HG02870 (cell line): ENCODE measurements at regions not wholly inside any gene's neighbourhood (a gene's known extent, or its start where the extent isn't known, plus 50 kb on each side); places are given as distances from the start of the nearest gene placed in this dataset.

Source experiments
- ATAC-seq: cut with Tn5 transposase; IDR thresholded peaks from one replicate; pipeline ENCODE4 v1.9.1; 2021; ENCODE audit warnings: mild to moderate bottlenecking, moderate library complexity; ENCODE audit not compliant: unreplicated experiment

DNA sequence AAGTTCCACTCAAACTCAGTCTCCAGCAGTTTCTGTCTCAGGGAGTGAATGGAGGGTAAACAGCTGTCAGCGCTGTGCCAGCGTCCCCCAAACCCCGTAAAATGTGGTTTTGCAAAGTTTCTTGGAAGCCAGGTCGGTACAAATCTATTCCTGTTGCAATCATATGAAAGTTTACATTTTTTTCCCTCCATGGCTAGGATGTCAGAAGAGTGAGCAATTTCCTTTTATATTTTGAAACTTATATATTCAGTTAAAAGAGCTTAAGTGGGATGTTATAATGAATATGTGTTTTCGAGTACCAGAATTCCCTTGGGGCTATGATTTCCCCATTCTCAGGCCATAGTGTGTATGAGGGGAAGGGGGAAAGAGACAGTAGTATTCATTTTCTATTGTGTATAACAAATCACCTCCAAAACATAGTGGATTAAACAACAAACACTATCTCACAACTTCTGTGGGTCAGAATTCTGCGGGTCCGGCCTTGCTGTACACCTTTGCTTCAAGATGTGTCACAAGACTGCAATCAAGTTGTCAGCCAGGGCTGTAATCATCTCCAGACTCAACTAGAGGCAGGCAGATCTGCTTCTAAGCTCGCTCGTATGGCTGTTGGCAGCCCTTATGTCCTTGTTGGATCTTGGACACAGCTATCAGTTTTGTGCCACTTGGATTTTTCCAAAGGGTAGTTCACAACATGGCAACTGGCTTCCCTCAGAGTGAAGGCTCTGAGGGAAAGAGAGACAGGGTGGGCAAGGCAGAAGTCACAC lies 107.4 kb downstream of the SNX18 start:
- ATAC-seq, result no peak

DNA sequence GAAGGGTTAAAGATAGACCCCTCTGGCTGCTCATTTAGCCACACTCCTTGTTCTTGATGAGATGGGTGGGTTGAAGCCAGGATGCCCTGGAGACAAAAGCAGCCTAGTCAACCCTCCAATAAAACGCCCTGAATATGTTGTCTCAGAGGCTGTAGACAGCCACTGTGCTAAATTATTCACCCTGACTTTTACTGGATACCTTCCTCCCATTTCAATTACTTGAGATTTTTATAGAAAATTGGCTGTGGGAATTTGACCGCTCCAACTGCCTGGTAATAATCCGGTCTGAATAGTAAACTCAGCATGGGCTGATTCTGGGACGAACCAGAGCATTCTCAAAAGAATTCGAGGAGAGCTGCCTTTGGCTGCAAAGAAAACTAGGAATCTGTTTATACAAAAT lies 104.2 kb downstream of the SNX18 start:
- no peak for ATAC-seq

DNA sequence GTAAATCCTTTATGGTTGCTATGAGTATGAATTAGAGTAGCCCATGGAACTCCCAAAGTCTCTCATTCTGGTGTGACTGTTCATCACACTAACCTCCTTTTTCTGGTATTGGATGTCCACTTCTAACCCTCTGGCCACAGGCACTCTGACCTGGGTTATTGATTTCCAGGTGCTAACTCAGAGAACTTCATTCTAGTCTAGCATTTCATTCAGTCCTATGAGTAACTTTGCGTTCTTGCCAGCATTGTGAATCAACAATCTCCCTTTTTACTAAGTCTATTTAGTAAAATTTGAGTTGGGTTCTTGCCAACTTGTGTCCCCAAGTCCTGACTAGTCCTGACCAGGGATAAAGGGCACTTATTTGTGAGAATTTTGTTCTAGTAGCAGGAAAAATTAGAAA lies 103.5 kb downstream of the SNX18 start:
- no peak for ATAC-seq

DNA sequence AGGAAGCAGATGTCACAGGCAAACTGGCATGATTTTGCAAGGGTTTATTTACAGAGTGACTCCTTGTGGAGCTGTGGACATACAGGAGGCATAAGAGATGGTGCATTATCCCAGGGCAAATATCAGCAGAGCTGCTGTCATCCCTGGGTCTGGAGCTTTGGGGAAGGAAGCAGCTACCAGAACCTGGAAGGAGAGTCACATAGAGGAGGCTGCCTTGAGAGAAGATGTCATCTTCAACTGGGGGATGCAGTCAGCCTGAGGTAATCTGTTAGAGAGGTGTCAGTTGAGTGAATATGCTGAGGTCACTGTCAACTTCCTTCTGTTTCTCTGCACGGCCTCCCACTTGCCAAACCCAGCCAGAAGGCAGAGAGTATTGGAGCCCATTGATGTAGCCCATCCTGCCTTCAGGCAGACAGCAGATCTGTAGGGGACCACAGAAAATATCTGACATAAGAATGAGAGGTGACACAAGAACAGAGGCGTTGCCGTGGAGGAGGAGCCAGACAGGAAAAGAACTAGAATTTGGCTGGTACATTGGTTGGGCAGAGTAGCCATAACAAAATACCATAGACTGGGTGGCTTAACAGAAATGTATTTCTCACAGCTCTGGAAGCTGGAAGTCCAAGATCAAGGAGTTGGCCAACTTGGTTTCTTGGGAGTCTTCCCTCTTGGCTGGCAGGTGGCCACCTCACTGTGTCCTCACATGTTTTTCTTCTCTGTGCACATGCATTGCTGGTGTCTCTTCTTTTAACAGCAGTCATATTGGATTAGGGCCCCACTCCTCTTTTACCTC lies 102.8 kb downstream of the SNX18 start:
- no peak for ATAC-seq

DNA sequence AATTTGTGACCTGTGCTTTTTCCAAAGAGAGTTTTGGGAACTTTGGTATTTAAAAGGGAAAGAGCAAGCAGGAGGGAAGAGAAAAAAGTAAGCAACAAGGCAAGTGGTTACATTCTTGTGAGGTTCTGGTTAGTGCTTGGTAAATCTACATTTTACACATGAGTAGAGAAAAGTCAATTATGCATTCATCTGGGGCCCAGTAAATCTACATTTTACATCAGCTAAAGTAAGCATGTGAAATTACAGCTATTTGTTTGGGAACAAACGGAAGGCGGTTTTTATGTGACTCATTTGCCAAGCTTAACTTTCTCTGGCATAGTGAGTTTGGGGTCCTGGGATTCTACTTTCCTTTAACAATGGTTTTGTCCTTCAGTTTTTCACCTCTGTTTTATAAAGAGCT lies 102.2 kb downstream of the SNX18 start:
- no peak for ATAC-seq

DNA sequence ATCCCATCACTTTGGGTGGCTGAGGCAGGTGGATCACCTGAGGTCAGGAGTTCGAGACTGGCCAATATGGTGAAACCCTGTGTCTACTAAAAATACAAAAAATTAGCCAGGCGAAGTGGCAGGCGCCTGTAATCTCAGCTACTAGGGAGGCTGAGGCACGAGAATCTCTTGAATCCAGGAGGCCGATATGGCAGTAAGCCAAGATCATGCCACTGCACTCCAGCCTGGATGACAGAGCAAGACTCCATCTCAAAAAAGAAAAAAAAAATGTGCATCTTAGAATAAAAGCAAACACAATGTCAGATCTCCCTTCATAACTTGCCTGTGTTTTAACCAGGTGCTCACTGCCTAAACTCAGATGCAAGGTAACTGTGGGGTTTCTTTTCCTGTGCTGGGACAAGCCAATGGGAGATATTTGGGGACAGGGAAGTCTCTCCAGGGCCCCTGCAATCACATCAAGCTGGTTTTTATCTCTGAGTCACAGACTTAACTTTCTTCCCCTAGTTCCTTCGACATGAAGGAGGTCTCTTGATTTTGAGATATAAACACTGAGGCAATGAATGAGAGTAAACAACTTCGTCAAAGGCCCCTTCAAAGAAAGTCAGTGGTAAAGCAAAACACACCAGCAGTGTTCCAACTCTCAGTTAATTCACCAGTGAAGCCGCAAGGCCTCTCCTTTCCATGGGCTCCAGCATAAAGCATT lies 99.1 kb downstream of the SNX18 start:
- no peak for ATAC-seq

DNA sequence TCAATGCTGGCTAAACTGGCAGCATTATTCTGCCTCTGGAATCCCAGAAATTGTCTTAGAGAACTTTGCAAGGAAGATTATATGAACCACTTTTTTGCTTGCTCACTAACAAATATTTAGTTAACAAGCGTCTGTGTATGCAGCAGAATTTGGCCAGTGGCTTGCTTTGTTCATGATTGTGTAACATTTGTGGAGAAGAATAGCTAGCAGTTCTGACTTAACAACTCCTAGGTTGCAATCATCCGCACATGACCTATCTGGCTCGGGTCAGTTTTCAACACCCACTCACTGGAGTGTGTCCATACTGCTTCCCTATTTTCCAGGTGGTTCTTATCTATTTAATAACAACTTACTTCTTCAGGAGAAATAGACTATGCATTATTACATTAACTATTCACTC lies 98.5 kb downstream of the SNX18 start:
- no peak for ATAC-seq

DNA sequence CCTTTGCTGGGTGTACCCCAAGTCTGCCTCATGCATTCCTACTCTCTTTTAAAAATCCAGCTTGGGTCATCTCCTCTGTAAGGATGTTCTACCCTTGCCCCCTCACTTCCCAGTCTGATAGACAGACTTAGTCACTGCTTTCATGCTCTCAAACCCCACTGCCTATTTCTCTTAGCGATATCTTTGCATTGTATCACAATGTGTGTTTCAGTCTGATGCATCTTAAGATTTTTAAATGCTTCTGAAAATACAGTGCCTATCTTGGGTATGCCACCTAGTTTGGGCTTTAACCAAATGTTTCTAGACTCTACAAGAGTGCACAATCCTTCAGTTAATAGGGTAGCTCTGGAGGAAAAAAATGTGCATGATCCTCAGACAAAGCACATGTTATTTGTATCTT lies 97.8 kb downstream of the SNX18 start:
- no peak for ATAC-seq

DNA sequence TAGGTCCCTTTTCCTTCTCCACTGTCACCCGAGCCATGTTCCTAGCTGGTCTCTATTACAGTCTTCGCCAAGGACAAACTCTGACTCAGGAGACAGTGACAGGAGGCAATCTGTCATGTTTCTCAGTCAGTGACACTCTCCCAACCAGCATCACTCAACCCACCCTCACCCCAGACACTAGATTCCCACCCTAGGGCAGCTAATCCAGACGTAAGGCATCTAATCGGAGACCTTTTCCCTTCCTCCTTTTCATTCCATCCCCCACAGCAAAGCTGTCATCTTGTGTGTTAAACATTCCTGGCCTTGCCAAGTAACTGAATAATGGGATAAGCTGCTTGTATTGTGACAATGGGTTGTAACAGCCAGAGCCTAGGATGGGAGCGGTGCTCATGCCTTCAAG lies 95.2 kb downstream of the SNX18 start:
- ATAC-seq, result no peak

DNA sequence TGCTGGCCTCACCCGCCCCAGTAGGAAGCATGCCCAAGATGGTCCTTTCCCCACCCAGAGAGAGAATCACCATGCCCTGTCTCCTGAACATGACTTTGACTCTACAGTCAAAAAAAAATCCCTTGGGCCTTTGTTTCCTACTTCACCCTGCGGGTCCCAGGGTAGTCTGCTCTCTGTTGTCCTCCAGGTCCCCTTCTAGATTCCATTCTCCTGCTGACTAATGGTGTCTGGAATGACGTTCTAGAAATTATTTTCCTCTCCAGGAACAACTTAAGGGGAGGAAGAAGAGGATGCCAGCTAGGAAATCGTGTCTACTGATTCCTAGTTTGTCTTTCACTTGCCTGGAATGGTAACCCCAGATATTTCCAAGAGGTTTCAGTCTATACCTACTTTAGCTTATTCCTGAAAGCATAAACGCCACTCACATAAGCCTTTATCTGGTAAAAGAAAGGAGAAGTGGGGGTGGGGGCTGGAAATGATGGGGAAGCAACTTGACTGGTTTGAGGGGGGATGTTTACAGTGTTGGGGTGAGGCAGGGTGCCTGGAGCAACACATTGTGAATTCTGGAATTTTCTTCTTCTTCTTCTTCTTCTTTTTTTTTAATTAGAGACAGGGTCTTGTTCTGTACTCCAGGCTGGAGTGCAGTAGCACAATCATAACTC lies 93.9 kb downstream of the SNX18 start:
- ATAC-seq, result no peak

DNA sequence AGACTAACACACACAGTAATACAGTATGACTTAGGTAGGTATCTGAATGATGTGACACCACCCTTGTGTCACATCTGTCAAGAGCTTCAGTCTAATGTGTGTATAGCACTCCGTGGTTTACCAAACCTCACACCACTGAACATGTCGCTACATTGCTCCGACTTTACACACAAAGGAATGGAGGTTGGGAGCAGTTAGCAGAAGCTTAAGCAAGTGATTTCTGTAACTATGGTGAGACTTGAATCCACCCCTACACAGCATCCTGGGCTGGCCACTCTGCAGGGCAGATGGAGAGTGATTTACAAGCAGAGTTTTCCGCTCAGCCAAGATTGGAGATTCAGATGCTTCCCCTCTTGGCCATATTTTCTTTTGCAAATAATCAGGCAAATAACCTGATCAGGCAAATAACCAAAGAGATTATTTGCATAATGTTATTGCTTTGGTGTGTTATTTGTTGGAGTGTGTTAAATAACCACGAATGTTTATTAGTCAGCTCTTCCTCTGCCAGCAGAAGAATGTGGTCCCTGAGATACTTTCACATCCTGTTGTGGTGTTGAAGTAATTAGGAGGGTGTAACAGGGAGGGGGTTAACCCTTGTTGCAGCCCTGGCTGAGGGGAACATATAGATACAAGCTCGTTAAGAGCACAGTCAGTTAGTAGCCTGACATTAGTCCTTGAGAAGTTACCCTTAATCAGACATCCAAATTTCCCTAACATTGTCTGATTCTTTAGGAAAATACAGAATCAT lies 92.8 kb downstream of the SNX18 start:
- peak; percentile 98 for ATAC-seq

DNA sequence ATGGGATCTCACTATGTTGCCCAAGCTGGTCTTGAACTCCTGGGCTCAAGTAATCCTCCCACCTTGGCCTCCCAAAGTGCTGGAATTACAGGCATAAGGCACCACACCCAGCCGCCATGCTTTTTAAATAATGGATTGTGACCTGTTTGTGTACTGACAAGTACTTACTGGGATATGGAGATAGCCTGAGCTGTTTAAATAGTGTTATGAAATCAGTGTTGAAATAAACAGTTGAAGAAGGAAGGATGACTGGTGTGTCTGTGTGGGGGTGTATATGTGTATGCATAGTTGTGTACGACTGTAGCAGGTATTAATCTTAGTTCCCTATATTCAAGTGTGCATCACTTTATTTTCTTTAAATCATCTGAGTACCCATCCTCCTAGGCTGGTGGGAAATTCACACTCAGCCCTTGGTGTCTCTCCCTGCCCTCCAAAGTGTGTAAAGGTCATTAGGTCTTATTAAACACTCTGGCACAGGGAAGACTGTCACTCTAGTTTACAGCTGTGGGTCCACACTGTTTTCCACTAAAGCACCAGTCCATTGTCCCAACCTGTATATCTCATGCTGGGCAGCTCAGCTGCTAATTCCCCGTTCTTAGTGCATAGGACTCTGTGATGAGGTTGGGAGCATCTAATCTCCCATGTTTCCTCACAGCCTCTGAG lies 91.0 kb downstream of the SNX18 start:
- no peak for ATAC-seq

DNA sequence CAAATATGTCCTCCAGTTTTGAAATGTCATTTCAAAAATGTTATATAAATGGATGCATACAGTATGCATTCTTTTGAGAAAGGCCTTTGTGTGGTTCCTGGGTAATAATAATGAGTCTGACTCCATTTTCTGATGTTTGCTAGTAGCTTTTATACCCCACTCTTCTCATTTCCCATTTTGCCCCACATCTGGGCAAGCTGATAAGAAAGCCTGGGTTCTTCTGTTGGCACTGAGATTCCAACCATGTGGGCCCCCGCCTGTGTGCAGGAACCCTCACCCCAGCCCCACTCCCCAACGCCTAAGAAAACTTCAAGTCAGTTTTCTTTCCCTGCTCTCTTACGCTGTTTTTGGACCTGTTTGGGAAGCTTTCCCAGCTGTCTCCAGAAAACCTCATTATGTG lies 89.4 kb downstream of the SNX18 start:
- ATAC-seq, result no peak

DNA sequence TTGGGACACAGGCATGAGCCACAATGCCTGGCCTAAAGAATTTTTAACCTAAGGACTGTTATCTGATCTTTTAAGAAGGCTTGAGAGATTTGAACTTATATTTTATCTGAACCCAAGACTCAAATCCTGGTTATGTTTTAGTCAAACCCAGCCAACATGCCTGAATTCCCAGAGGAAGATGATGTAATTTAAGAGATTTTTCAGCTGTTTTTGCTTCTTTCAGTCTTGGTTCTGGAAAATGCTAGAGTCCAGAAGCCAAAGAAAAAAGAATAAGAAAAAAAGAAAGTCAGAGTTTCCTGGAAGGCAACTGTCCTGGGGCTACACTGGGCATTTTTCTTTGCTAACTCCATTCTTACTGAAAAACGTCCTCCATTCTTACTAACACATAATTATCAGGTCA lies 85.8 kb downstream of the SNX18 start:
- ATAC-seq, result no peak

DNA sequence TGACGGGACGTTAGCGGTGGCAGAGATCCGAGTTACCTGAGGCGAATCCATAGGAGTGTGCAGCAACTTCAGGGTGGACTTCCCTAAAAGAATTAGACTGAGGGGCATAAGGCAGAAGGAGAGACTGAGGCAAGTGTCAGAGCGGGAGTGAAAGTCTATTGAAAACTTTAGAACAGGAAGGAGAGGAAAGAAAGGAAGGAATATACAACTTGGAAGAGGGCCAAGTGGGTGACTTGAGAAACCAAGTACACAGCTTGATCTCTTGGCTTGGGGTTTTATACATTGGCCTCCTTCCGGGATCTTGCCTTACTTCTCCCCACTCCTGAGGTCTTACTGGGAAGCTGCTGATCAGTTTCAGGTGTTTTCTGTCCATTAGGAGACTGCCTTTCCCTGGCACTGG lies 84.9 kb downstream of the SNX18 start:
- ATAC-seq, result no peak

DNA sequence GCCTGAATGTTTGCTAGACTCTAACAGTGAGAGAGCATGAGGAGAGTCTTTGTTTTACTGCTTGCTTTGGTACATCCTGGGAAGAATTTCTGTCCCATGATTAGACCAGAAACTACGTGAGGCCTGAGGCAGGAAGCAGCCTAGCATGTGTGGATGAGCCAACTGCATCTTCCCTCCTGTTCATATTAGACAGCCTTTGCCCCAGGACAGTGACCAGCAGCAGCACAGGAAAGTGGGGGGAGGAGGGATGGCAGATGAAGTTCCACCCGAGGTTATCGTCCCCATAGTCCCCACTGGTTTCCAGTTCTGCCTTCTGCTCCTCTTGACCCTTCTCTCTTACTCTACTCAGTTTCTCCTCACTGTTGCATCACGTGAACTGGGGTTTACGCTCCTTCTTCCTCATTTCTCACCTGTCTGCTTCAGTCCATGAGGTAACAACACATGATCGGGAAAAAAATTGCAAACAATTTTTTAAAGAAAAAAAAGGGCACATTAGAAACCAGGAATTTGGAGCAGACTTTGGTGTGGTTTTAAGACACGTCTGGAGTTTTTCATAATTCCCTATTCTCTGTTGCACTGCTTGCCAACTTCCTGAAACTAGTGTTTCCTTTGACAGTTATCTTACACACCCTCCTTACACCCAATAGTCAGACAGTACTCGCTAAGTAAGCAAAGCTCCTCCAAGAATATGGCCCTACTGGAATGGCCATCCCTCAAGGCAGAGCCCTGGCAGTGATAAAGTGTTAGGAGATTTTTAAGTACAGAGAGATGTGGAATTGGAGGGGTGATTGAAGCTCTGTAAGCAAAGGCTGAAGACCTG lies 84.1 kb downstream of the SNX18 start:
- ATAC-seq, result no peak
